ENCODE measurements at regions not wholly inside any gene's neighbourhood (a gene's known extent, or its start where the extent isn't known, plus 50 kb on each side); places are given as distances from the start of the nearest gene placed in this dataset.
"Not testable (repeated sequence)": the region's sequence is repeated elsewhere in the genome, so short reads cannot be mapped to it uniquely, and the experiment has no call there.

DNA sequence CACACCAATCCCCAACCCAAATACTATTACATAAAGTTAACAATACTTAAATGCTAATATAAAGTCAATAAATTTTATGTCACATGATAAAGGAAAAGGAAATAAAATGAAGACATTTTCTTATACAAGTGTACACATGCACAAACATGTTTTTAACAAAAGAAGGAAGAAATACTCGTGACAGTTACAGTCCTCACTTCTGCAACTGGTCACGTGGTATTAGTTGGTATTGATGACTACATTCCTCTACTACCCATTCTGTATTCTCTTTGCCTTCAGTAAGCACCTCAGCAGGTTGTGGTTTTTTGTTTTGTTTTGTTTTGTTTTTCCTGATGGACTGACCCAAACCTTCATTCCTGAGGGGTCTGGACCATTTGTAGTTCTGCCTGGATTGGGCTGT, 176.9 kb upstream of the CCNH start:
- DNase-seq = no peak

- DNase-seq = no peak
Measured at GRCh38 chr5:87588316-87588715, 175.6 kb upstream of the CCNH start.

- not testable (repeated sequence) for DNase-seq
Measured at GRCh38 chr5:87583704-87584103, 171.0 kb upstream of the CCNH start.

DNA sequence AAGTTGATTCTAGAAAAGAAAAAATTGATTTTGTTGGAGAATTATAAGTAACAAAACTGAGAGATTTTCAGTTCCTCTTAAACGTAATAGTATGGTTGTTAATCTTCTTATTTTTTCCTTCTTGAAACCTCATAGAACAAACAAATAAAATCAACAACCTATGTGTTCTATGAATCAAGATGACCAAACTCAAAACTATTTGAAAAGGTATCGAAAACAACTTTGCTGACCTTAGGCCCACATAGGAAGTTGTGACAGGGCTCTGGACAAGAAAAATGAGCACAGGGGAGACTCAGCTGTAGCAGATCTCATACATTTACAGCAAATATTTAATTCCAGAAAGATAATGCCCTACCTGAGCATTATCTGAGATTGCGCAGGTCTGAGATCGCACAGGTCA, 169.4 kb upstream of the CCNH start:
- DNase-seq = no peak

DNA sequence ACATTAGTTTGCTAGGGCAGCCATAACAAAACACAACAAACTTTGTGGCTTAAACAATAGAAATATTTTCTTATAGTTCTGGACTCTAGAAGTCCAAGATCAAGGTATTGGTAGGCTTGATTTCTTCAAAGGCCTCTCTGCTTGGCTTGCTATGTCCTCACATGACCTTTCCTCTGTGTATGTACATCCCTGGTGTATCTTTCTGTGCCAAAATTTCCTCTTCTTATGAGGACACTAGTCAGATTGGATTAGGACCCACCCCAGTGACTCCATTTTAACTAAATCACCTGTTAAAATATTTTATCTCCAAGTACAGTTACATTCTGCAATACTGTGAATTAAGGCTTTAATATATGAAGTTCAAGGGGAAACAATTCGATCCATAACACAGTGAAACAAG, 168.9 kb upstream of the CCNH start:
- no peak for DNase-seq

- DNase-seq = no peak
Measured at GRCh38 chr5:87579678-87580077, 166.9 kb upstream of the CCNH start.

DNA sequence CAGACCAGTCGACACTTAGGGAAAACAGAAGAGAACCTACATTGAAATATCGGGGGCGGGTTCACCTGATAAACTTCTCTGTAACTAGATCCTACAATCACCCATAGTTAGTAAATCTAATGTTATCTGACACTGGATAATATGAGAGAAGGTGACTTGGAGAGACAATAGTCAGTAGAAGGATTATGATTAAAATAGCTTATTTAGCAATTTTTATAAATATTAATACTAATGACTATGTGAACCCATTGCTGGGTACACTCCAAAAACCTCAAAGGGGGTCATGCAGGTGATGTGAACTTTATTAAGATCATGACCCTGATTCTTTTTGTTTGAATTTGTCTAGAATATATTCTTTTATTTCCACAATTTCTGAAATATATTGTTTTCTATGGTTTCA, 164.1 kb upstream of the CCNH start:
- DNase-seq = no peak

- not testable (repeated sequence) for DNase-seq
Measured at GRCh38 chr5:87576306-87576705, 163.6 kb upstream of the CCNH start.

GRCh38 chr5:87574106-87574505, 161.4 kb upstream of the CCNH start:
- no peak for DNase-seq

- DNase-seq = no peak
Measured at GRCh38 chr5:87572611-87573010, 159.9 kb upstream of the CCNH start.

- DNase-seq = no peak
Measured at GRCh38 chr5:87572090-87572489, 159.4 kb upstream of the CCNH start.

- no peak for DNase-seq
Measured at GRCh38 chr5:87570366-87570765, 157.6 kb upstream of the CCNH start.

DNA sequence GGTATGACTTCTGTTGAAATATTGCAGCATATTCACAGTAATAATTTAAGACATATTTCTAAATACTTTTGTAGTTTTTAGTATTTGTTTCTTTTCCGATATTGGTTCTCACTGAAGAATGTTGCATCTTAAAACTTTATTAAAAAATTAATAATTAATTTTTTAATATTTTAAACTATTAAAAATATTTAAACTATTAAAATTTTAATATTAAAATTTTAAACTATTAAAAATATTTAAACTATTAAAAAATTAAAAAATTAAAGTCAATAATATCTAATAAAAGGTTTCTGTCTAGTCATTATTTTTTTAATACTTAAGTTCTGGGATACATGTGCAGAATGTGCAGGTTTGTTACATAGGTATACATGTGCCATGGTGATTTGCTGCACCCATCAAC, 149.3 kb upstream of the CCNH start:
- no peak for DNase-seq

- no peak for DNase-seq
Measured at GRCh38 chr5:87560528-87560927, 147.8 kb upstream of the CCNH start.

DNA sequence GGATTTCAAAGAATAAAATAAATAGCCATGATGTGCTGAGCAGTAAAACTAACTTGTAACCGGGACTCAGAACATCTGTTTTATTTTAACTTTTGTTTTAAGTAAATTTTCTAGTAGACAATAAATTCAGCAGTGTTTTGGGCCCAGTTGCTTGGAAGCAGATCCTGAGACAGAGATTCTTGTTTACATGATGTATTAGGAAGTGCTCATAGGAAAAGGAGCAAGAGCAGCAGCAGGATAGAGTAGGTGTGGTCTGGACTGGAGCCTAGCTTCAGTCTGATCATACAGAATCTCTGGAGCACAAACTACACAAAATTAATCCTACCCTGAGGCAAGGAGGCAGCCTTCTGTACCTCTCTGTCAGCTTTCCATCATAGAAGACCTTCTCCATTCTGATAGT, 139.2 kb upstream of the CCNH start:
- no peak for DNase-seq

GRCh38 chr5:87541676-87542075, 128.9 kb upstream of the CCNH start:
- DNase-seq = no peak

DNA sequence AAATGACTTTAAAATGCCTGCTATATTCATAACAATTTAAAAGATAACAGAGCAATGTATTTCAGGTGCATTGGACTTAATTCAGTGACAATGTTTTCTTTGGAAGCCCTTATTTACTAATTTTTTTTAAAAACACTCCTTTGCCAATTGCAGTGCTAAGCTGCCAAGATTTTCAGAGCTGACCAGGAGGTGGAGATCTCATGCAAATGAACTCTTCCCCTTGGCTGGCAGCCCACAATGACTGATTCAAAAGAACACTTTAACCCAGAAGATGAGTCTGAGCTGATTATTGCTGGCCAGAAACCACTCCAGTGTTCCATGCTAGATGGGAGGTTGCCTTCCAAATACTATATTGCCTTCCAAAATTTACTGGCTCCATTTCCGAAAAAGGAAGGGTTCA, 128.3 kb upstream of the CCNH start:
- DNase-seq = no peak

GRCh38 chr5:87539839-87540238, 127.1 kb upstream of the CCNH start:
- DNase-seq = no peak

GRCh38 chr5:87536365-87536764, 123.6 kb upstream of the CCNH start:
- DNase-seq = no peak

DNA sequence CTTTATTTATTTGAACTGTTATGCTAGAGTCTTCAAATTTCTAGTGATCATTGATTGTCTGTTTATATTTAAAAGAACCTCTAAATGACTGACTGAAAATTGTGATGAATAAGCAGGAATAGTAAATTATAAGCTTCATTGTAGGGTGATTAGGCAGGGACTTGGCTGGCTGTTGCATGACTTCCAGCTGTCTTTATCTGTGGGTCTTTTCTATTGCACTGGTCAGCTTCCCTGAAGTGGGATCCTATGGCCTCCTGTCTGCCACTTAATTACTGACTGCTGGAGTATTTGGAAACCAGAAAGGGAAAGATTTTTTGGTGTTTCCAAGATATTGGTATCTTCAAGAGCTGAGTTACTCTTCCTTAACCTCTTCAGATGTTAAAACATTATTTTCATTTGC, 123.0 kb upstream of the CCNH start:
- DNase-seq = no peak

- DNase-seq = no peak
Measured at GRCh38 chr5:87529486-87530076, 116.9 kb upstream of the CCNH start.

GRCh38 chr5:87526131-87526530, 113.4 kb upstream of the CCNH start:
- no peak for DNase-seq

- no peak for DNase-seq
Measured at GRCh38 chr5:87524217-87524616, 111.5 kb upstream of the CCNH start.

- DNase-seq = not testable (repeated sequence)
Measured at GRCh38 chr5:87511778-87512177, 99.0 kb upstream of the CCNH start.

GRCh38 chr5:87503004-87503403, 90.3 kb upstream of the CCNH start:
- DNase-seq = no peak
